ENCODE measurements at regions not wholly inside any gene's neighbourhood (a gene's known extent, or its start where the extent isn't known, plus 50 kb on each side); places are given as distances from the start of the nearest gene placed in this dataset.
A peak's percentile ranks its signal among the peaks of the same experiment; 100 is the strongest.

- H2AK5ac ChIP-seq (ENCODE audit: low read depth, low read length): no peak overlapping the region
- no peak overlapping the region for H3K27ac ChIP-seq (ENCODE audit: low read depth, low read length)
- no peak overlapping the region for H4K5ac ChIP-seq (ENCODE audit: insufficient read length, low read depth, low read length)
- no peak overlapping the region for H2BK120ac ChIP-seq (replicated peaks; ENCODE audit: low read depth, low read length)
- H3K27me3 ChIP-seq (replicated peaks in 1 of 4; ENCODE audit: control insufficient read depth in 3 of 4, extremely low read depth in 1 of 4, insufficient read depth in 3 of 4, low read length in 3 of 4): no peaks in the 10 kb centered on the region
- H3K36me3 ChIP-seq (ENCODE audit: control insufficient read depth in 2 of 4, insufficient read depth in 4 of 4, low read length in 3 of 4): no peaks in the 10 kb centered on the region
- no peak overlapping the region for H3K9ac ChIP-seq (replicated peaks in 1 of 4; ENCODE audit: extremely low read depth in 1 of 4, low read depth in 3 of 4, low read length in 3 of 4)
- no peak overlapping the region for H3K56ac ChIP-seq (replicated peaks; ENCODE audit: insufficient read length, low read depth, low read length)
- FAIRE-seq (no peak), DNase-seq (ENCODE audit: low read depth in 1 of 2, low spot score in 2 of 2) (no peak)
- no peak overlapping the region for H2BK20ac ChIP-seq (ENCODE audit: low read length)
- no peak overlapping the region for H2AFZ ChIP-seq (ENCODE audit: low read length)
- no peak overlapping the region for H2BK12ac ChIP-seq (ENCODE audit: low read depth, low read length)
- no peak overlapping the region for H3K4ac ChIP-seq (replicated peaks; ENCODE audit: insufficient read length, low read depth, low read length)
- H3K9me3 ChIP-seq (ENCODE audit: insufficient read depth in 2 of 2, low read depth in 1 of 2, low read length in 1 of 2): peaks cover 0 to 3% of the 10 kb centered on the region in 2 experiments; a peak in 1 of 4 replicates
- no peak overlapping the region for H3K14ac ChIP-seq (ENCODE audit: insufficient read length)
- H3K23me2 ChIP-seq (ENCODE audit: low read depth, low read length): no peaks in the 10 kb centered on the region
- no peak overlapping the region for H4K91ac ChIP-seq (replicated peaks; ENCODE audit: insufficient read length, low read length)
- ChIA-PET POLR2A (ENCODE audit: partially characterized antibody) (no interaction called here), CTCF (ENCODE audit: partially characterized antibody) (interaction anchor here (0.6 to 1.2 kb wide), 2 partner anchors 20 to 70 kb away, joined by 3 read pairs; no protein-coding TSS in a partner anchor)
- WGBS, 2 experiments (ENCODE audit: extremely low coverage in 1 of 2, insufficient coverage in 1 of 2, insufficient read length in 1 of 2, insufficient replicate concordance in 2 of 2, low coverage in 1 of 2, low lambda C conversion rate in 2 of 2, missing lambda C conversion rate in 1 of 2): 71% methylated on average over 11 of the region's 11 CpGs; no CpG with 5 or more reads in 1 of the 2 experiments
- H2BK5ac ChIP-seq (ENCODE audit: low read depth, low read length): no peak overlapping the region
- H3K79me2 ChIP-seq (ENCODE audit: control insufficient read depth in 1 of 2, insufficient read depth in 2 of 2, low read length in 2 of 2): no peaks in the 10 kb centered on the region
- no peak overlapping the region for H3K18ac ChIP-seq (ENCODE audit: extremely low read depth, low read length)
- no peaks in the 10 kb centered on the region for H4K20me1 ChIP-seq (replicated peaks in 1 of 2; ENCODE audit: control insufficient read depth in 1 of 2, insufficient read depth in 2 of 2, low read length in 2 of 2)
- TF ChIP-seq, protein P1, sequence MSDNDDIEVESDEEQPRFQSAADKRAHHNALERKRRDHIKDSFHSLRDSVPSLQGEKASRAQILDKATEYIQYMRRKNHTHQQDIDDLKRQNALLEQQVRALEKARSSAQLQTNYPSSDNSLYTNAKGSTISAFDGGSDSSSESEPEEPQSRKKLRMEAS (IDR thresholded peaks at IDR 0.05): no peak
- TF ChIP-seq EP300 (IDR thresholded peaks at IDR 0.05; ENCODE audit: borderline replicate concordance in 1 of 2, low read depth in 2 of 2, low read length in 2 of 2) (no peak), TAF1 (IDR thresholded peaks at IDR 0.05; ENCODE audit: low read depth, low read length) (no peak), NRF1 (IDR thresholded peaks at IDR 0.05; ENCODE audit: low read depth, low read length) (no peak), HDAC6 (IDR thresholded peaks at IDR 0.05; ENCODE audit: low read depth, low read length) (no peak), CEBPB (IDR thresholded peaks at IDR 0.05; ENCODE audit: low read depth, low read length) (no peak), SP4 (IDR thresholded peaks at IDR 0.05; ENCODE audit: low read length) (no peak), CBX8 (IDR thresholded peaks at IDR 0.05; ENCODE audit: borderline replicate concordance, low read depth, low read length) (no peak), TCF12 (IDR thresholded peaks at IDR 0.05; ENCODE audit: low read depth, low read length) (no peak), ASH2L (IDR thresholded peaks at IDR 0.05; ENCODE audit: low read length) (no peak), ZNF274 (IDR thresholded peaks at IDR 0.05; ENCODE audit: borderline replicate concordance, extremely low read depth, low read length) (no peak), RFX5 (IDR thresholded peaks at IDR 0.05; ENCODE audit: borderline replicate concordance, low read depth, low read length) (no peak), SP2 (IDR thresholded peaks at IDR 0.05; ENCODE audit: low read length) (no peak), BACH1 (IDR thresholded peaks at IDR 0.05; ENCODE audit: low read length) (no peak)
- TF ChIP-seq, protein P2, sequence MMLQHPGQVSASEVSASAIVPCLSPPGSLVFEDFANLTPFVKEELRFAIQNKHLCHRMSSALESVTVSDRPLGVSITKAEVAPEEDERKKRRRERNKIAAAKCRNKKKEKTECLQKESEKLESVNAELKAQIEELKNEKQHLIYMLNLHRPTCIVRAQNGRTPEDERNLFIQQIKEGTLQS (IDR thresholded peaks at IDR 0.05; ENCODE audit: insufficient read depth, low read depth, low read length): no peak
- H3K23ac ChIP-seq (ENCODE audit: insufficient read length): no peak overlapping the region
- H3K4me1 ChIP-seq (replicated peaks in 1 of 4; ENCODE audit: control insufficient read depth in 3 of 4, insufficient read depth in 4 of 4, low read length in 3 of 4): peaks cover 0 to 2% (median 0%) of the 10 kb centered on the region in 4 experiments; a peak in 1 of 7 replicates
- no peaks in the 10 kb centered on the region for H3K79me1 ChIP-seq (ENCODE audit: low read depth, low read length)
- no peak overlapping the region for H3K4me2 ChIP-seq (ENCODE audit: insufficient read depth in 1 of 2, low read depth in 2 of 2, low read length in 2 of 2)
- H2BK15ac ChIP-seq (ENCODE audit: low read length): no peak overlapping the region
- 0 out of 2 replicates have a peak overlapping the region, but pooled peaks have one; percentile 1 for H4K8ac ChIP-seq (ENCODE audit: extremely low read depth, insufficient read depth, low read length)
- H3K4me3 ChIP-seq (ENCODE audit: extremely low read depth in 1 of 4, insufficient read depth in 2 of 4, low read depth in 3 of 4, low read length in 4 of 4): no peak overlapping the region
Measured at GRCh38 chr9:134522976-134523375, 118.6 kb upstream of the COL5A1 start.
